ENCODE measurements at regions not wholly inside any gene's neighbourhood (a gene's known extent, or its start where the extent isn't known, plus 50 kb on each side); places are given as distances from the start of the nearest gene placed in this dataset.

DNA sequence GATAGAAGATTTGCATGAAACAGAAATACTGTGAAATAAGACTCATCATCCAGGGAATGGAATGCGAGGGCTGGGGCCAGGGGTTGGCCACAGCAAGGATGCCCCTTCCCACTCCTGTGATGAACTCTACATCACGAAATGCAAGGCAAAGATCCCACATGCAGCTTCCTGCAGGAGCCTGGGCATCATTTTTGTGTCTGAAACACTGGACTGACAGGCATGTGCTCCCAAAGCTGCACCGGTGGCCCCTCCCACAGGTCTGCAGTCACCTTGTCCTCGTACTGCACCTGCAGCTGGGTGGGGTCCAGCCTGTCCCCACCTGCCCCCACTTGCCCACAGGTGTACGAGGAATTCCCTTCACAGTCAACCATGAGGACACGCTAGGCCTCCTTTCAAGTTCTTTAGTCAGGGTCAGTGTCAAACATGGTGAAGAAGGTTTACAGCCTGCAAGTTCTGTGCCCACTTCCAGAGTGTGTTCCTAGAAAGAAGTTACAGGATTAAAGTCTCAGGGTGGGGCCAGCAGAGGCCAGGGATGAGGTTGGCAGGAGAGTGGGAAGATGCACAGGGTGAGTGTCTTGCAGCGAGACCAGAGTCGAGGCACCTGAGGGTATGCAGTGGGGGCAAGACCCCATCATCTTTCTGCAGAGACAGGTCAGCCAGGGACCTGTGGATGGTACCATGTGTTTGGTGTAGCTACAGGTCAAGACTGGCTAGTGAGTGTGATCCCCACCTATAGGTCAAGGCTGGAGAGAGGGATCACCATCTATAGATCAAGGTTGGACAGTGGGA lies 155.0 kb upstream of the IRX2 start:
- peak; percentile 7 to 64 for DNase-seq (ENCODE audit: low spot score in 2 of 2)
- WGBS, 2 donors: 59 to 63% methylated on average over 8 of the region's 8 CpGs

DNA sequence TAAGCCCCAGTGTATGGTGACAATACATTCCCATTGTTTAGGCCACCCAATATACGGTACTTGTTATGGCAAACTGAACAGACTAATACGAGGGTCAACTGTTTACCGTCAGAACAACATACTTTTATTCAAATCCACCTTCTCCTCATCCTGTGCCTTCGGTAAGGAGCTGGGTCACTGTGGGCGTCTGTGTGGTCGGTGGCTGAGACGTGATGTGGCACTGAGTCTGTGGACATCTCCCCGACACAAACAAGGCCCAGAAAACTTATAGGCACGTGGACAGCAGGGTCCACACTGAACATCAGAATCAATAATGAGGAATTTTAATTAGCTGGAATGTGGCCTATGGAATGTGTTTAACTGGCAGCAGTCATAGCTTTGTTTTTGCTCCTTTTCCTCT lies 154.3 kb upstream of the IRX2 start:
- no peak overlapping the region for H3K4me3 ChIP-seq (ENCODE audit: low read depth, poor library complexity, severe bottlenecking)
- TF ChIP-seq, protein P1, sequence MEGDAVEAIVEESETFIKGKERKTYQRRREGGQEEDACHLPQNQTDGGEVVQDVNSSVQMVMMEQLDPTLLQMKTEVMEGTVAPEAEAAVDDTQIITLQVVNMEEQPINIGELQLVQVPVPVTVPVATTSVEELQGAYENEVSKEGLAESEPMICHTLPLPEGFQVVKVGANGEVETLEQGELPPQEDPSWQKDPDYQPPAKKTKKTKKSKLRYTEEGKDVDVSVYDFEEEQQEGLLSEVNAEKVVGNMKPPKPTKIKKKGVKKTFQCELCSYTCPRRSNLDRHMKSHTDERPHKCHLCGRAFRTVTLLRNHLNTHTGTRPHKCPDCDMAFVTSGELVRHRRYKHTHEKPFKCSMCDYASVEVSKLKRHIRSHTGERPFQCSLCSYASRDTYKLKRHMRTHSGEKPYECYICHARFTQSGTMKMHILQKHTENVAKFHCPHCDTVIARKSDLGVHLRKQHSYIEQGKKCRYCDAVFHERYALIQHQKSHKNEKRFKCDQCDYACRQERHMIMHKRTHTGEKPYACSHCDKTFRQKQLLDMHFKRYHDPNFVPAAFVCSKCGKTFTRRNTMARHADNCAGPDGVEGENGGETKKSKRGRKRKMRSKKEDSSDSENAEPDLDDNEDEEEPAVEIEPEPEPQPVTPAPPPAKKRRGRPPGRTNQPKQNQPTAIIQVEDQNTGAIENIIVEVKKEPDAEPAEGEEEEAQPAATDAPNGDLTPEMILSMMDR (IDR thresholded peaks at IDR 0.05): no peak
- TF ChIP-seq POLR2A (IDR thresholded peaks at IDR 0.05): no peak
- WGBS, 2 donors: 71 to 81% methylated on average over 9 of the region's 9 CpGs
- DNase-seq (ENCODE audit: low spot score in 2 of 2): peak in 1 of 2 donors; percentile 9
- intact Hi-C loops (cut with DNase I; ENCODE audit: low total_unique reads): loop anchor here (5.0 kb wide), 1 partner anchor 1467 kb away; no protein-coding TSS in a partner anchor

More for the DNA sequence above, 155.0 kb upstream of the IRX2 start:
- intact Hi-C loops (cut with DNase I; ENCODE audit: low total_unique reads): loop anchor here (5.0 kb wide), 1 partner anchor 1466 kb away; no protein-coding TSS in a partner anchor
- no peak overlapping the region for H3K4me3 ChIP-seq (ENCODE audit: low read depth, poor library complexity, severe bottlenecking)
- TF ChIP-seq, protein P1 (IDR thresholded peaks at IDR 0.05): no peak
- no peak for TF ChIP-seq POLR2A (IDR thresholded peaks at IDR 0.05)

DNA sequence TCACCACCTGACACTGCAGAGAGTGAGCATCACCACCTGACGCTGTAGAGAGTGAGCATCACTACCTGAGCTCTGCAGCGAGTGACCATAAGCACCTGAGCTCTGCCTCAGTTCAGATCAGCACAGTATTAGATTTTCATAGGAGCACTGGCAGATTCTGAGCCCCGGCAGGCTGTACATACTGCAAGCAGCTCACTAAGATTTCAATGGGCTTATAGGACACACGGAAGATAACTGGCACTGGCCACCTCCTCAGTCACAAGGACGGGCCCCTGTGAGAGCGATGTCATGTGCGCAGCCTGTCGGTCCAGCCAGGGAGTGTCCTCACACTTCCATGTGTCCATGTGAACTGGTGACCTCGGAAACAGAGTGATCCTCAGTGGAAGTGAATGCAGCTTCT lies 153.5 kb upstream of the IRX2 start:
- no peak for TF ChIP-seq POLR2A (IDR thresholded peaks at IDR 0.05)
- H3K4me3 ChIP-seq (ENCODE audit: low read depth, poor library complexity, severe bottlenecking): no peak overlapping the region
- intact Hi-C loops (cut with DNase I; ENCODE audit: low total_unique reads): loop anchor here (5.0 kb wide), 1 partner anchor 1467 kb away; no protein-coding TSS in a partner anchor
- 89 to 92% methylated on average over 9 of the region's 9 CpGs for WGBS, 2 donors
- DNase-seq (ENCODE audit: low spot score in 2 of 2): peak in 1 of 2 donors; percentile 50

DNA sequence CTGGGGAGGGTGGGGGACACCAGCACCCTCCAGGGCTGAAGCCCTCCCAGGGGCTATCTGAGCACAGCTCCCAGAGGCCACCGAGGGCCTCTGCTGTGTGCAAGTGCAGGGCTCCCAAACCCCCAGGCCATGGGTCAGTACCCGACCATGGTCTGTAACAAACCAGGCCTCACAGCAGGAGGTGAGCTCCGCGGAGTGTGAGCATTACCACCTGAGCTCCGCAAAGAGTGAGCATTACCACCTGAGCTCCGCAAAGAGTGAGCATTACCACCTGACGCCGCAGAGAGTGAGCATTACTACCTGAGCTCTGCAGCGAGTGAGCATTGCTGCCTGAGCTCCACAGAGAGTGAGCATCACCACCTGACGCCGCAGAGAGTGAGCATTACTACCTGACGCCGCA lies 152.9 kb upstream of the IRX2 start:
- DNase-seq (ENCODE audit: low spot score in 2 of 2): peak in 1 of 2 donors; percentile 50
- 78 to 91% methylated on average over 13 of the region's 13 CpGs for WGBS, 2 donors
- intact Hi-C loops (cut with DNase I; ENCODE audit: low total_unique reads): no loop called here
- no peak overlapping the region for H3K4me3 ChIP-seq (ENCODE audit: low read depth, poor library complexity, severe bottlenecking)
- no peak for TF ChIP-seq POLR2A (IDR thresholded peaks at IDR 0.05)
- TF ChIP-seq, protein P1 (IDR thresholded peaks at IDR 0.05): no peak

DNA sequence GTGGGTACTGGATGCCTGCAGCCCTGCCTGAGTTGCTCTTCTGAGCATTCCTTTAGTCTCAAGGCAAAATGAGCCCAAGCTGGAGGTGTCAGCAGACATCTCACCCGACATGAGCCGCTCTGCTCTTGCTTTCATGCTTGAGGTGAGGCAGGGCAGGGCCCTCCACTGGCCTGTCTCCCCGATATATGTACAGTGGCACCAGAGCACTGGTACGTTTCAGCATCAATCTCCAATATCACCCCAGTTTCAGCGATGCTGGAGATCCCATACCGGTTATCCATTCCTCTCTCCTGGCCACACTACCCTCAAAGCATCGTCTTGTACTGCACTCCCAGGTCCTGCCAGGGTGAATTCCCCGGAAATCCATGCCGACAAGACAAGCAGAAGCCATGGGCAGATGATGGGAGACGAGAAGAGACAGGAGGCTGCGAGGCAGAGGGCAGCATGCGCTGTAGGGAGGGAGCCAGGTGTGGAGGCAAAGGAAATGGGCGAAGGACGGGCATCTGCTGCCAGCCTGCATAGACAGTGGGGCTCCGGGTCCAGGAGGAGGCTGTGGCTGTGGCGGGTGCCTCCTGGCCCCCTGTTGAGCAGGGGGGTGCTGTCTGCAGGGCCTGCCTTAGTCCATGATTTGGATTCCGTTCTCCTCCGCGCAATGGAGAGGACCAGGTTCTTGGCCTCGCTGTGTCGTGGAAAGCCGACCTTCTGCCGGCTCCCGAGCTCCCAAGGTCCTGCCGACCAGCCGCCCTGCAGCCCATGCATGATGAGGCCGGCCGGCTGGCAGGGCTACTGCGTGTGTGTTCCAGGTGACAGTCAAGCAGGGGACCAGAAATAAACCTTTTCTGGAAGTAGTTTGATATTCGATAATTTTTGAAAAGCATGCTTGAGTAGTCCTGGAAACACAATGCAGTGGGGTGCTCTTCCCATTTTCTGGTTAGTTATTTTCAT lies 152.2 kb upstream of the IRX2 start:
- DNase-seq (ENCODE audit: low spot score in 2 of 2): peak in 1 of 2 donors; percentile 40
- 91 to 94% methylated on average over 26 to 30 of the region's 30 CpGs for WGBS, 2 donors
- intact Hi-C loops (cut with DNase I; ENCODE audit: low total_unique reads): no loop called here
- TF ChIP-seq POLR2A (IDR thresholded peaks at IDR 0.05): no peak
- TF ChIP-seq, protein P1 (IDR thresholded peaks at IDR 0.05): no peak
- H3K4me3 ChIP-seq (ENCODE audit: low read depth, poor library complexity, severe bottlenecking): no peak overlapping the region

Measured in lower leg skin (tissue), 4 donors.